Activated CD4-positive, alpha-beta T cell treated with anti-CD3 and anti-CD28 coated beads for 48 hours (primary cell): ENCODE measurements at regions not wholly inside any gene's neighbourhood (a gene's known extent, or its start where the extent isn't known, plus 50 kb on each side); places are given as distances from the start of the nearest gene placed in this dataset.
A peak's percentile ranks its signal among the peaks of the same experiment; 100 is the strongest.

Source experiments
- DNase-seq: peaks from one replicate; pipeline ENCODE4 v3.0.0-alpha.2; 2020

- peak; percentile 4 for DNase-seq
Measured at GRCh38 chr7:88401009-88401623, 94.4 kb upstream of the STEAP4 start.

- DNase-seq, result no peak
Measured at GRCh38 chr7:88399696-88400240, 93.1 kb upstream of the STEAP4 start.

- no peak for DNase-seq
Measured at GRCh38 chr7:88399036-88399435, 92.3 kb upstream of the STEAP4 start.

- DNase-seq, result no peak
Measured at GRCh38 chr7:88398459-88398858, 91.8 kb upstream of the STEAP4 start.

GRCh38 chr7:88396948-88397322, 90.2 kb upstream of the STEAP4 start:
- no peak for DNase-seq

- DNase-seq, result no peak
Measured at GRCh38 chr7:88396295-88396947, 89.7 kb upstream of the STEAP4 start.

- DNase-seq, result no peak
Measured at GRCh38 chr7:88395715-88396114, 89.0 kb upstream of the STEAP4 start.

GRCh38 chr7:88391247-88391646, 84.6 kb upstream of the STEAP4 start:
- DNase-seq, result no peak

- no peak for DNase-seq
Measured at GRCh38 chr7:88387368-88387767, 80.7 kb upstream of the STEAP4 start.

- DNase-seq, result no peak
Measured at GRCh38 chr7:88386665-88387156, 80.0 kb upstream of the STEAP4 start.

- DNase-seq, result no peak
Measured at GRCh38 chr7:88377434-88377833, 70.7 kb upstream of the STEAP4 start.

GRCh38 chr7:88368686-88369085, 62.0 kb upstream of the STEAP4 start:
- no peak for DNase-seq

- DNase-seq, result no peak
Measured at GRCh38 chr7:88366845-88367244, 60.2 kb upstream of the STEAP4 start.

- DNase-seq, result no peak
Measured at GRCh38 chr7:88363869-88364268, 57.2 kb upstream of the STEAP4 start.

- no peak for DNase-seq
Measured at GRCh38 chr7:88363249-88363648, 56.6 kb upstream of the STEAP4 start.

- no peak for DNase-seq
Measured at GRCh38 chr7:88361357-88361756, 54.7 kb upstream of the STEAP4 start.

- DNase-seq, result no peak
Measured at GRCh38 chr7:88358881-88359280, 52.2 kb upstream of the STEAP4 start.

- DNase-seq, result no peak
Measured at GRCh38 chr7:88358526-88358838, 51.8 kb upstream of the STEAP4 start.

GRCh38 chr7:88357781-88358525, 51.3 kb upstream of the STEAP4 start:
- DNase-seq, result no peak

GRCh38 chr7:88357294-88357693, 50.6 kb upstream of the STEAP4 start:
- no peak for DNase-seq
